NCI-H446 treated with DMSO at 0.1 percent for 48 hours (cell line): ENCODE measurements at regions not wholly inside any gene's neighbourhood (a gene's known extent, or its start where the extent isn't known, plus 50 kb on each side); places are given as distances from the start of the nearest gene placed in this dataset.
"Not testable (repeated sequence)": the region's sequence is repeated elsewhere in the genome, so short reads cannot be mapped to it uniquely, and the experiment has no call there.

Experiments used
- DNase-seq: peaks from one replicate; lab custom pipeline; 2025; lab: John Stamatoyannopoulos, UW

DNA sequence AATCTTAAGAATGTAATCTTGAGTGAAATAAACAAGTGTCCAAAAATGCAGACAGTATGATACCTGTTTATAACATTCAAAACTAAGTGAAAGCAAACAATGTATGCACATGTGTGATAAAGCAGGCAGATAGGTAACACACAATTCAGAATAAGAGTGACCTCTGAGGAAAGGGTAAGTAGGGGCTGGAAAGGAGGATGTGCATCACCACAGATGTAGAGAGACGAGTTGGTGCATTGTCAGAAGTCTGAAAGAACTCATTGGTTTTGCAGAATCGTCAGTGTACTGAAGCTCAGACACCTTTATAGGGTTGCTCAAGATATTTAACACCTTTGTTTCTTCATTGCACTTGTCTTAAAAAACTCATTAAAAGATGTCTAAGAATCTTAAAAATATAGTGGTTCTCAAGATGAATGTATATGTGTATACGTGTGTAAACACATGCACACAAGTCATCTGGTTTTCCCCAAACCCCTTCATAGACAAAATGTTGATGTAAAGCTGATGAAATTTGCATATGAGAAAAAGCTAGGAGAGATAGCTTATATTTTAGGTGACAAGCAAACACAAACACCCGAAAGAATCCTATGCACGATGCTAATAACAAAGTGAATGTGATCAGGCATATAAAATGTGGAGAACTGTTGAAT is 197.6 kb upstream of the MEF2C start:
- DNase-seq = no peak

DNA sequence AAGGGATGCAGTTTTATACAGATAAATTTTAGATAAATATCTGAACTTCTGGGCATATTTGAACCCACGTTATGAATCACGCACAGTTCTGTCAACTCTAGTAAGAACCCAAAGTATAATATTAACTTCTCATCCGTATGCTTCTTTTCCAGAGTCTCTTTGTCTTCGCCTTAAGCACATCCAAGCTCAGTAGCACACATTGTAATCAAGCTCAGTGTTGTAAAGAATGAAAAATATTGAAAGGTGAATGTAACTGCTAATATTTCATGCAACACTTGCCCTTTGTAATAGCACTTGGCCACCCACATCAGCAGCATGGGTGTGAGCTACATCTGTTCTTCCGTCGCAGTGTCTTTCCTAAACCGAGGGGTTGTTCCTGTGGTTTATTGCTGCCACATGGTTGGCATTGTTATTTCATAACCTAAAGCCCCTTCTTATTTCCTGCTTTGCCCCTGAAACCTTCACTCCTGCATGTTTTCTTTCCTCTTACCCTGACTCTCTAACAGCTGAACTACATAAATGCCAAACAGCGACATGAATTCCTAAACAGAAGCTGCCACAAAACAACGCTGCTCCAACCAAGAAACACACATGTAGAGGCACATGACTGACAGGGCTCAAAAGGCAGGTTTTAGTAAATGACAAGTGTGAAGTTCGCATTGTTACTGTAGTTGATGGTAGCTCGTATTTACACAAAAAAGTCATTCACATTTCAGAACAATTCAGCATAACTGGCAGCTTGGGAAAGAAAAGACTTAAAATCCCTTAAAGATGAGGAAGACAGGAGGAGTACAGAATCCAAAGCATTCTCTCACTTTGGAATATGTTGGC is 190.1 kb upstream of the MEF2C start:
- no peak for DNase-seq

DNA sequence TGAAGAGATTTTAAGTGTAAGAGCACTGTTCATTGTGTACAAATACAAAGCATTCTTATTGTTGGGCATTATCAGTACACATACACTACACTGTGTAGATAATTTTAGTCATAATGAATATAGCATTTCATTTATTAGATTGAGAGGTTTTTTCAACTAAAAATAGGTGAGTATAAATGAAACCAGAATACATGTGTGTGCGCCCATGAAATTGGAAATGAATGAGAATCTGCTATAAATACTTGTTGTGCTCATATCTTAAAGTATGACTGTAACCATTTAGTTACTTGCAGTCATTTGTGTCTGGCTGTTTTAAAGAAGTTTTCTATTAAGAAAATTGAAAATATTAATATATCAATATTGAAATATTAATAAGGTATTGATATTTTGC is 189.0 kb upstream of the MEF2C start:
- DNase-seq = no peak

DNA sequence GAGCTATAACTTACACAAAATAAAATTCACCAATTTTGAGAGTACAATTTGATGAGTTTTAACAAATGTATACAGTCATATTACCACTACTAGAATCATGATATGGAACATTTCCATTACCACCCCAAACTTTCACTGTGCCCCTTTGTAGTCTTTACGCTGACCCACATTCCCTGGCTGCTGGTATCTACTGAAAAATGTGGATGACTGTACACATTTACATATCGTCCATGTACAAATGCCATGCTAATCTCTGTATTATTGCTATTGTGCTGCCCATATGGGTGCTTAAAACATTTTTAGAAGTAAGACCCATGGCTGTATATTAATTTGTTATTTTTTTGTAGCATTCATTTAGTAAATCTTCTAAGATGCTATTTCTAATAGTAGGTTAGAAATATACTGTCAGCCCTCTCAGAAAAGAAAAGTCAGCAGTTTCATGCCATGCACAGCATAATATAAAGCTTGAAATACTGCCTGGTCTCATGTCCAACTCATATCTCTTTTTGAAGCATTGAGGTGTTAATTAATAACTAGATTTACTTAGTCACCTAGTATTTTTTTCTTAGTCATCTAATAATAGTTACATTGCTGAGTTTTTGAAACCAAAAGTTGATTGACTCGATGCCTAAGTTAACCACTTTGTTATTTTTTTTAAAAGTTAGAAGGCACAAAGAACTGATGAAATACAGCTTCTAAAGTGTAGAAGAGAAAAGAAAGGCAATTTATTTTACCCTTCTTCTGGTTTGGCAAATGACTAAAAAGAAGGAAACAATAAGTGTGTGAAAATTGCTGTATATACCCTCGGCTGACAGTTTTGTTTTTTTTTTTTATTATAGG is 188.3 kb upstream of the MEF2C start:
- no peak for DNase-seq

DNA sequence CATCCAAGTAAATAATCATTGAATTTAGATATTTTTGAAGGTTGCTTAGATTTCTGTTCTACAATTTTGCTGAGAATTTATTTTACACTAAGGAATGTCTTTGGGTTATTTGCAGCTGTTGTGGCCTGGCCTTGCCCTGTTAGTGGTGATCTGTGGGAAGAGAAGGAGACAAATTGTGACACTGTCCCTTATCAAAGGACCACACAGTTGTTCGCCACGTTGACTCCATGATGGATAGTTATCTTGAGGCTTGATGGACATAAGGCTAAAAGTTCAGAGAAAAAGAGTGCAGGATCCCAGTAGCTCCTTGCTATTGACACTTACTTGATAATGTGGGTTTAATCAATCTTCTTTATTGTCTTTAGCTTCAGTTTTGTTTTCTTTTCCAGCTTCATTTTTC is 186.6 kb upstream of the MEF2C start:
- DNase-seq = no peak

DNA sequence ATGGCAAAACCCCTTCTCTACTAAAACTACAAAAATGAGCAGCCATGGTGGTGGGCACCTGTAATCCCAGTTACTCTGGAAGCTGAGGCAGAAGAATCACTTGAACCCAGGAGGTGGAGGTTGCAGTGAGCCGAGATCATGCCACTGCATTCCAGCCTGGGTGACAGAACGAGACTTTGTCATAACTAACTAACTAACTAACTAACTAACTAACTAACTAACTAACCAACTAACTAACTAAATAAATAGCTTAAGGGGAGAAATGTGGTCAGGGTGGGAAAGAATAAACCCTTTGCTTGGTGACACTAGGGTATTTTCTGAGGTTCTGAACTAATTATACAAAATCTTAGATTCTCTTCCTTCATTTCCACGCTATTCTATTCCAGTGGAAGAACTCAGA is 184.4 kb upstream of the MEF2C start:
- no peak for DNase-seq

DNA sequence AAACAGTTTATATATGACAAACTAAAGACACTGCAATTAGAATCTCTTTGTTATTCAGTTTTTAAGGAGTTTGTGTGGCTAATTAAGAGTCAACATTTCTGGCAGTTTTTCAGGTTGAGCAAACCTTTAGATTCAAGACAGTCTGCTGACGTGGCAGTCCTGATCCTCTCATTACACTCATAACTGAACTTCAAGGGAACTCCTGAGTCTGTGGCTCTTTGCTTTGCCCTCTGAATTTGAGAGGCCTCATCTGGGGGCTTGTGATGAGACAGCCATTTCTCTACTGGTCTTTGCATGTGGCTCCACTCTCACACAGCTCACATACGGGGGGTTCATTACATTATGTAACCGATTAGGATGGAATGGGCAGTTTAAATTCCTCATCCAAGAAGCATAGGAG is 182.9 kb upstream of the MEF2C start:
- no peak for DNase-seq

DNA sequence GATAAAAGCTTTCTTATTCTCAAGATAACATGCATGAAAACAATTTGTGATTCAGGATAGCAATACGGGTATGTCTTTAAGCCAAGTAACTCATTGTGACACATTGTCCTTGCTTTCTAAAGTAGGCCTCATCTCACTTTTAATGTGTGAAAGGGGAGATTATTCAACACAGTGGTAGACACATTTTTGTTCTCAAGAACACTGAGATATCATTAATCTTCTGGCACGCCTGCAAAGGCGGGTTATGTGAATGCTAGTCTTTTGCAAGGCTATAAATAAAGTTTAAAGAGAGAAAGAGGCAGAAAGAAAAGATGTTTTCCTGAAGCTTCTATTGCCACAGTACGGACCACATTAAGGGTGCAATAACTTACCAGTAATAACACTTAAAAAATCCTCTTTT is 181.8 kb upstream of the MEF2C start:
- no peak for DNase-seq

DNA sequence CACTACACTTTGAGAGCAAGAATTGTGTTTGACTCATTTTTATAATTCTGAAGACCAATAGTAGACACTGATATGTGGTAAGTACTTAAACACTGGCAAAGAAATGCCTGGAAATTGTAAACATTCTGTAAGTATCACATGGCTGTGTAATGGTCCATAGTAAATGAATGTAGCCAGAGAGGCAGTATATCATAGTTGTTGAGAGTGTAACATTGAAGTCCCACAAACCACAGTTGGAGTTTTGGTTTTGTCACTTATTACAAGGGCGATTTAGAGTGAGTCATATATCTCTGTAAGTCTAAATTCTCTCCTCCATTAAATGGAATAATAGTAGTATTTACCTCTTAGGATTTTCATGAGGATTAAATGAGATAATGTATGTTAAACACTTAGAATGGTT is 181.1 kb upstream of the MEF2C start:
- DNase-seq = no peak

DNA sequence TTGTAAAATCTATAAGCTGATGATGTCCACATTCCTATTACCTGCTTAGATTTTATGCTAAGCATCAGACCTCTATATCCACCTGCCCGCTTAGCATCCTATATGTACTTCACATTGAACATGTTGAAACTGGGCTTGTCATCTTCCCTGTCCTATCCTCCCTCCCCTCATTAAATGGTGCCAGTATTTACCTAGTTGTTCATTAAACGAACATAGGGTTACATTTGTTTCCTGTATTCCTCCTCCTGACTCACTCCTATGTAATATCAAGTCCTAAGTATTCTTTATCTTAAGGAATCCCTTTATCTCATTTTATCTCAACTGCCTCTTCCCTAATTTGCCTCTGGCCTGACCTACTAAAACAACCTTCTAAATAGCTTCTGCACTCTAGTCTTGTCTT is 177.8 kb upstream of the MEF2C start:
- no peak for DNase-seq

DNA sequence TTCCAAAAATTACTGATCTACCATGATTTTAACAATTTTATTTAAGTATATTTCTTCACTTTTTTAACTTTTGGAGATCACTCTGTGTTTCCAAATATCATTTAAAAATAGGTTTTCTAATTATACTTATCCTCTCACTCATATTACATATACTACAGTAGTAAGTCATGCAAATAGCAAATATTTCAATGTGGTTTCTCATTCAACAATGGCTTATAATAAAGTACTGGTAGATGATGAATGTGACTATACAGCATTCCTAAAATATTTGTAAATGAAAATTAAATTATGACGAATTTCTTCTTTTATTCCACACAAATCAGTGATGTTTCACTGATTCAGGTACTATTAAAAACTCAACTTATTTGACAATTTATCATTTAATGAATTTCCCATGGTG is 176.3 kb upstream of the MEF2C start:
- no peak for DNase-seq

DNA sequence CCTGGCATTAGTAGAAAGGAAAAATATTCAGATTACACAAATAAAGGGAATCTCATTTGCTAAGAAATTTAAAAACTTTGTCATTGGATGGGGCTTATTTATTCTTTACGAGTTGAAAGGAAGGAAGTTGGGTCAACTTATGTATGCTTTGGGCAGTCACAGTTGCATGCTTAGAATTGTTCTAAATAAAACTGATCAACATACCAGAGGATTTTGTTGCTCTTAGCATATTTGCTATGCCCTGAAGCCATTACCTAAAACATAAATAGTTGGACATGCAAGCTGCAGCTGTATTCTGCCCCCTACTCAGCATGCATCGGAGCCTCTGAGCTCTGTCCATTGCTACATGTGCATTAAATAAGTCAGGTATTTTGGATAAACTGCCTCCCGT is 172.7 kb upstream of the MEF2C start:
- no peak for DNase-seq

DNA sequence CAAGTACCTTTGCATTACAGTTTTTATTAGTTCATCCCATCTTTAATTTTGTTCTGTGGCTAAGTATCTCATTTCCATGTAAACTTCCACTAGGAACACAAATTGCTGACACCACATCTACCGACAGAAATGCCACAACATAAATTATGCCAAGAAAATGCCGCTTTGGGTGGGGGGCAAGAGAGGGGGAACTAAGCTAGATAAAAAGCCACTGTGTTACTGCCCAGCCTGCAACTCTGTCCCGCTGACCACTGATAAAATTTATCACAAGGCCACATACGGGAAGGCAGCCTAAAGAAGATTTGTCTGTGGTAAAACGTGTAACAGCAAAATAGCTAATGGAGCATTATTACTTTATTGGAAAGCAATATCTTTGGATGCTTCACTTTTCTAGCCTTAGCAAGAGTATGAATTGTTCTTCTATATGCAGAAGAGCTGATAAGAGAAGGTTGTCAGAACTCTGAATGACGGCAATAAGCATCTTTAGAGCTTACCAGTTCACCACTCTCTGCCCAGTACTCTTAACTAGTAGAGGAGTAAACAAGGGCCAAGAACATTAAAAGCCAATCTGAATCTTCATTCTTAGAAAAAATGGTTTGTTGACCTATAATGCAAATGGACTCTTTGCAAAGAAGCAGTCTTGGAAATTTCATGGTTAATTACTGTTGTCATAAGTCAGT is 172.2 kb upstream of the MEF2C start:
- no peak for DNase-seq

DNA sequence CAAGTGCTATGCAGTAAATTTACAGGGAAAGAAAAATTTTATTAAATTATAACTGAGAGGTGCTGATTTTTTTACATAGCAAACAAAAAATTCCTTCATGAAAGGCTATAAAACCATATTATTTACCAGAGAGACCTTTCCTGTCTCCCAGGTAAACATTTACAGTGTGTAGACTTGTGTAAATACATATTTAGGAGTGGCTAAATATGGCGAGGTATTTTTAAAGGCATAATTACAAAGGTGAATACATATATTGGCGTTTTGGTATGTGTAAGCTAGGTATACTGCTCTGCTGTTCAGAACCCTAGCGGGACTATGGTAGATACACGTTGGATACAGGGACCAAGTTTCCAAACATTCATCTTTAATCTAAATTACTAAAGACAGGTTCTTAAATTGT is 170.6 kb upstream of the MEF2C start:
- DNase-seq = no peak

DNA sequence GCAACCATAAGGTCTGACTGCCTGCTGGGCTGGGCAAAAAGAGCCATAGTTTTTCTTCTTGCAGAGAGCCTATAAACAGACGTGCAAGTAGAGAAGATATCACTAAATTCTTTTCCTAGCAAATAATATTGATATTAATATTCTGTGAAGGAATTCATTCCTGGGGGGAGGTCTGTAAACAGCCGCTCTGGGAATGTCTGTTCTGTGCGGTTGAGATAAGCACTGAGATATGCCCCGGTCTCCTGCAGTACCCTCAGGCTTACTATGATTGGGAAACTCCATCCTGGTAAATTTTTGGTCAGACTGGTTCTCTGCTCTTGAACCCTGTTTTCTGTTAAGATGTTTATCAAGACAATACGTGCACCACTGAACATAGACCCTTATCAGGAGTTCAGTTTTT is 167.1 kb upstream of the MEF2C start:
- not testable (repeated sequence) for DNase-seq

DNA sequence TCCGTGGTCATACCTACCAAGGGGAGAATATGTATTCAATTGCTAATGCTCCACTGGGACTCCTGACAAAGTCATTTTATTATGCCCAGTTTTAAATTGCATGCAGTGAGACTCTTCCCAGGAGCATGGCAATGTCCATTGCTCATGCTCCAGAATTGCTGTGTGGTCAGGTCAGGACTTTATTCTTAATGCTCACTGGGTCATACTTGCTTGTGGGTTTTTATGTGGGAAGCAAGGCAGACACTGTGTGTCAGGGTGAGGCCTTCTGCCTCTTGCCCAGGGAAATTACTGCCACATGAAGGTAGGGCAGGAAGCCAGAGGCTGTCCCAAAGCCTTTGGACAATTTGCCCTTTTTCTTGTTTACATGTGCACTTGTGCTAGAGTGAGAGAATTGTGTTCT is 164.6 kb upstream of the MEF2C start:
- DNase-seq = no peak

DNA sequence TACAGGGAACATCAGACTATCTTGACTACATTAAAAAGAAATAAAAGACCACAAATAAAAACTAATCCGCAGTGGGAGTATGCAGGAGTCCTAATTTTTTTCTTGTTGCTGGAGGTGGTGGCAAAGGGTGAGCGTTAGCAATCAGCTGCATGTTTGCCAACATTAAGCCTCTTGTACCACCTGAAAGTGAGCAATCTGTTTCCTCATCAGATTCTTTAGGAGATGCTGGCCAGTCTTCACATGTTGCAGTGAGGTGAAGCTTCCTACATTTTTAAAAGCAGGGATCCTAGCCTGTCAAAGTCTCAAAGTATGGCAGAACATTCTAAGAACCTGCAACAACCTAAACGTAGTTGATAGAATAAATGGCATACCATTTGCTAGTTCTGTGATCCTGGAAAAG is 162.2 kb upstream of the MEF2C start:
- DNase-seq = no peak

DNA sequence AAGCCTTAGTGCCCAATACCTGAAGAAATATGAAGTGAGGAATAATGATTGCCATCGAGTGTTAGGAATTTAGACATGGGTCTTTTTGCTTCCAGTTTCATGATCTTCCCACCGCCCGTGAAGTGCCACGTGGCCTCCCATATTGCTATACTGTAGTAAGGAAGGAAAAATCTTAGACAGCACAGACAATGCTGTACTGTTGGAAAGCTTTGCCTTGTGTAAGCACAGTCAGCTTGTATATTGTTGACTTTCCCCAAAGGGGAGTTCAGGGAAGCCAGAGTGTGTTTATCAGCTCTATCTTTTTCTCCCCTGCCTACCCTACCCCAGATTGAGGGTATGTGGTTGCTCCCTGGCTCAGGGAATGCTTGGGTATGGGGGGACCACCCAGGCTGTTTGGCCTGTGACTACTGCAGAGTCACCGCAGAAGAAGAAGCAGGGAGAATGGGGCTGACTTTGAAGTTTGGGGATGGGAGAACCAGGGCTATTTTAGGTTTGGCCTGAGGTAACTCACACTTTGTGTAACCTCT is 161.8 kb upstream of the MEF2C start:
- DNase-seq = no peak

DNA sequence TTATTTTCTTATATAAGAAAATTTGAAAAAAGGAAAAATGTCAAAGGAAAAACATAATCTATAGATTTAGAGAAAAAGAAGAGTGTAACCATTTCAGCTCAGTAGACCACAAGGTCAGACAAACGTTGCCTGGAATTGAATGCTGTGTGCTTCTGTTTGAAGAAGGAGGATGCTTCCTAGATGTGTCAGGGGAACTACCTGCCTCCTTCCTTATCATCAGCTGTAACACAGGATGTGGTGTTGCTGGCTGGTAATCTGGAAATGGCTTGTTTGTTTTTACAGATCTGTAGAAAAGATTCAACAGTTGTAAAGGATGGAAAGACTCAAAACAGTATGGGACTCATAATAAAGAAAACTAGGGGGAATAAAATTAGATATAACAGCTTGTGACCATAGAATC is 160.7 kb upstream of the MEF2C start:
- no peak for DNase-seq

DNA sequence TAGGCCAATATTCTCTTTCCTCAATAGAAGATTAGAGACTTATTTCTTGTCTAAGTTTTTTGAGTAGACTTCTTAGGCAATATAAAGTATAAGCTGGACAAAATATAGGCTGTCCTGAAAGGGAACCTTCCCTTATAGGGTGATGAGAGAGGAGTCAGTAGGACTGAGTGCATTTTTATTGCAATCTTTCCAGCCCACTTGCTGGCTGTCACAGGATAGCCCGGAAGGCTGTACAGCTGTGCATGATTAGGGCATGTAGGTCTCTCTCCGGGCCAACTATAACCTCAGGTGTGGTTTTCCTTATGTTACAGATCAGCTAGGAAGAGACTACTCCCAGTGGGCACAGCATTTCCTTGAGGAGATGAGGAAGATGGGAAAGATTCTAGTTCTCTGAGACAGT is 159.8 kb upstream of the MEF2C start:
- no peak for DNase-seq

DNA sequence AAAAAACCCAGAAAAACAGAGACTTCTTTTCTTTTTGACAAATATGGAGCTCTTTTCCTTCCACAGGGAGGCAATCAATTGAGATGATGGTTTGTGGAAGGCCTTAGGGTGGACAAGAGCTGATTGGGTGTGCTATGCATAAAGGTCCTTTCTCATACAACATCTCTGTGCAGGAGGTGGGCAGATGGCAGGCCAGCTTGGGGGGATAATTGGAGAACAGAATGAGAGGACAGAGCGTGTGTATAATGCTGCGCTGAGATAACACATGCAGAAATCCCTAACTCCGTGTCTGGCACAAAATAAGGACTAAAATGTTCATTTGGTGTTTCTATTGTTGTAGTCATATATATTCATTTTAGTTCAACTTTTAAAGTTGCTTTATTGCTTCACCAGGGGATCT is 159.0 kb upstream of the MEF2C start:
- no peak for DNase-seq

DNA sequence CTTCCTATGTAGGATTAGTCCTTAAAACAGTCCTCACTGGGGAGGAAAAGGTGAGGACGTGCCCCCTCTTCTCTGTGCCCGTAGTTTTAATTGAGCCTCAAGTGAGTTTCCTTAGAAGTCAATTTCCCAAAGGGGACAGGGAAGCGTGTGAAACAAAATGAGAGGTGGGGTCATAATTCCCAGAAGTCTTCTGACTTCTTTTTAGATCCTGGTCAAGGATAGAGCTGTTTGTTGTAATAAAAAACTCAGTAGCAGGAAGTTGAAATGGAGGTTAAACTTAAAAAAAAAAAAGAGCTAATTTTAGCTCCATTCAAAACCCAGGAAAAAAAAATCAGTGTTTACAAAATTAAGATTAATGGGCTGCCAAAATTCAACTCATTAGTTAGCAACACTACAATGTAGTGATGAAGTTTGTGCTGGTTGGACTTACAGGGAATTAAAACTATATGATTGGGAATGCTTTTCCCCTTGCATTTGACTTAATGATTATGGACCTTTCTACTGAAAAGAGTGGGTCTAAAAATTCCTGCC is 158.3 kb upstream of the MEF2C start:
- no peak for DNase-seq
